ENCODE measurements at regions not wholly inside any gene's neighbourhood (a gene's known extent, or its start where the extent isn't known, plus 50 kb on each side); places are given as distances from the start of the nearest gene placed in this dataset.
"Not testable (repeated sequence)": the region's sequence is repeated elsewhere in the genome, so short reads cannot be mapped to it uniquely, and the experiment has no call there.

DNA sequence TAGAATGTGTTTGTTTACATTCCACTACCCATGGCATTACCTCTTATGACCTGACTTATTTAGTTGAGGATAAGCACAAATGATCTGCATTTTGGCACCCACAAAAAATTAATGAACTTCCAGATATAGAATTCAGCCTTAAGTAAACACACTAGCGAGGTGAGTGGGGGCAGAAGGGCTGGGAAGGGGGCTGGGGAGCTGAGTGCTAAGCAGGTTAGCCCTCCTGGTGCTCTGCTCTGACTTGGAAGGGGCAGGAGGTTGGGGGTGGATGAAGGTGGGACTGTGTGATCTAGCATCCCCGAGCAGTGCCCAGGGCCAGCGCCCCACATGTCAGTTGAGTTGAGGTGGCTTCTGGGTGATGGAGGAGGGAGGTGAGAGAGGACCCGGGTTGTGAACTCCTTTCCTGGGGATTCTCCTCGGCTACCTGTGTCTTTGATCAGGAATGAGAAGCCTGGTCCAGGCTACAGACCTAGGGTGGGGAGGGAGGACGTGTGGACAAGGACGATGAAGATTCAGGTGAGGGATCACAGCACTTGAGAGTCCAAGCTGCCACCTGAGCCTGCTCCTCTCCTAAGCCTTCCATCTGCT, 178.6 kb upstream of the SMAD3 start:
- ATAC-seq, result no peak
- no peak overlapping the region for H3K27ac ChIP-seq
- intact Hi-C loops (cut with DNase I), result no loop called here
- peaks cover 0 to 14% of the 10 kb centered on the region in 2 donors for H3K9me3 ChIP-seq
- no peaks in the 10 kb centered on the region for H3K27me3 ChIP-seq
- DNase-seq, result no peak
- H3K4me1 ChIP-seq, result peaks cover 11% of the 10 kb centered on the region in 2 donors
- TF ChIP-seq, protein P1, sequence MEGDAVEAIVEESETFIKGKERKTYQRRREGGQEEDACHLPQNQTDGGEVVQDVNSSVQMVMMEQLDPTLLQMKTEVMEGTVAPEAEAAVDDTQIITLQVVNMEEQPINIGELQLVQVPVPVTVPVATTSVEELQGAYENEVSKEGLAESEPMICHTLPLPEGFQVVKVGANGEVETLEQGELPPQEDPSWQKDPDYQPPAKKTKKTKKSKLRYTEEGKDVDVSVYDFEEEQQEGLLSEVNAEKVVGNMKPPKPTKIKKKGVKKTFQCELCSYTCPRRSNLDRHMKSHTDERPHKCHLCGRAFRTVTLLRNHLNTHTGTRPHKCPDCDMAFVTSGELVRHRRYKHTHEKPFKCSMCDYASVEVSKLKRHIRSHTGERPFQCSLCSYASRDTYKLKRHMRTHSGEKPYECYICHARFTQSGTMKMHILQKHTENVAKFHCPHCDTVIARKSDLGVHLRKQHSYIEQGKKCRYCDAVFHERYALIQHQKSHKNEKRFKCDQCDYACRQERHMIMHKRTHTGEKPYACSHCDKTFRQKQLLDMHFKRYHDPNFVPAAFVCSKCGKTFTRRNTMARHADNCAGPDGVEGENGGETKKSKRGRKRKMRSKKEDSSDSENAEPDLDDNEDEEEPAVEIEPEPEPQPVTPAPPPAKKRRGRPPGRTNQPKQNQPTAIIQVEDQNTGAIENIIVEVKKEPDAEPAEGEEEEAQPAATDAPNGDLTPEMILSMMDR (IDR thresholded peaks at IDR 0.05), result no peak
- no peak overlapping the region for H3K4me3 ChIP-seq
- H3K36me3 ChIP-seq, result no peaks in the 10 kb centered on the region

DNA sequence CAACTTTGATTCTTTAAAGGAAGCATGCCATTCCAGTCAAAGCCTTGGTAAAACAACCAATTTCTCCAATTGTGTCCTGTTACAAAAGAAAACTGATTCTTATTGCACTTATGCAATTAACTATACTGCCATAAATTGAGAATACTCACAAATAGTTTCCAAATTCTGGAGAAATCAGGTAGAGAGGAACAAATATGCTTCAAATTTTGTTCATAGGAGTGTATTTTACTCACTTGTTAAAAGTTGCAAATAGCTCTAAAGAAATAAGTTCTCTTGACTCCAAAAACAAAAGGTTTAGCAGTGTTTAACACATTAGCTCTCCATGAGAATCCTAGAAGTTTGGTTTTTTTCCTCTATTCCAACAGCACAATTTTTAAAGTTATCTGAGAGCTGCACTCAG, 176.1 kb upstream of the SMAD3 start:
- H3K4me3 ChIP-seq; H3K27me3 ChIP-seq; H3K4me1 ChIP-seq; H3K36me3 ChIP-seq; ATAC-seq; H3K27ac ChIP-seq; DNase-seq; intact Hi-C loops (cut with DNase I): not testable (repeated sequence)
- peaks cover 0 to 14% of the 10 kb centered on the region in 2 donors for H3K9me3 ChIP-seq

DNA sequence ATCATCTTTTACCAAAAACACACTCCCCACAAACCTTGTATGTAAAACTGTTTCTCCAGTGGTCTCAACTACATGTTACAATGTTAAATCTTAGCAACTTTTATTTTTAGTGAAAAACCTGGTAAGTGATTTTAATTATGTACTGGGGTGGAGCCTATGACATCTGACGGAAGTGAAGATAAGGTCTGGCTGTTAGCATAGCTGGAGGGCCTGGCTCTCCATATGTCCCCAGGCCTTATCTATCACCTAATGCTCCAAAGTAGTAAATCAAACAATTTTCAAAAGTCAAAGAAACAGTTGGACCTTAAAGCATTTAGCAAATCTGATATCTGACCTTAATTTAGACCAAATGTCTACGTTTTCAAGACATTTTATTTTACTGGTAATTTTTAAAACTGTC, 173.6 kb upstream of the SMAD3 start:
- no peak for ATAC-seq
- Histone ChIP-seq H3K4me3 (no peak overlapping the region), H3K27me3 (no peaks in the 10 kb centered on the region), H3K4me1 (no peaks in the 10 kb centered on the region), H3K9me3 (peaks cover 0 to 14% of the 10 kb centered on the region in 2 donors), H3K36me3 (no peaks in the 10 kb centered on the region), H3K27ac (no peak overlapping the region)
- no peak for DNase-seq
- TF ChIP-seq, protein P1 (IDR thresholded peaks at IDR 0.05), result no peak
- intact Hi-C loops (cut with DNase I), result no loop called here

DNA sequence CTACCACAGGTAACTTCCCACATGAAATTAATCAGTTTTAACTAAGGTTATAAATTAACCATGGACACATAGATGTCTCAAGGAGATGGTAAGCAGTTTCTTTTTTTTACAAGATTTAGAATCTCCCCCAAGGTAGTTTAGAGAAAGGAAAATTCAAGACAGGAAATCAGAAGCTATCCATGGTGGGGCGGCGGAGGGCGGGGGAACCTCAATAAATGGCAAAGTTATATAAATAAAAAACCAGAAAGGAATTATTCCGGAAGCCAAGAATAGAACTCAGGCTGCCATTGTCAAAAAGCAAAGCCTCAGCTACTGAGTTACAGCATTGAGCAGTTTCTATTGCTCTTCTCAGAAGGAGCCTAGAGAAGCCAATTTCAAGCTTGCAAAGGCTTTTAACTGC, 172.1 kb upstream of the SMAD3 start:
- TF ChIP-seq, protein P1 (IDR thresholded peaks at IDR 0.05), result no peak
- intact Hi-C loops (cut with DNase I), result no loop called here
- Histone ChIP-seq H3K27me3 (no peaks in the 10 kb centered on the region), H3K9me3 (peaks cover 0 to 12% of the 10 kb centered on the region in 2 donors), H3K27ac (no peak overlapping the region), H3K4me1 (no peaks in the 10 kb centered on the region), H3K36me3 (no peaks in the 10 kb centered on the region), H3K4me3 (no peak overlapping the region)
- ATAC-seq (no peak), DNase-seq (no peak)

DNA sequence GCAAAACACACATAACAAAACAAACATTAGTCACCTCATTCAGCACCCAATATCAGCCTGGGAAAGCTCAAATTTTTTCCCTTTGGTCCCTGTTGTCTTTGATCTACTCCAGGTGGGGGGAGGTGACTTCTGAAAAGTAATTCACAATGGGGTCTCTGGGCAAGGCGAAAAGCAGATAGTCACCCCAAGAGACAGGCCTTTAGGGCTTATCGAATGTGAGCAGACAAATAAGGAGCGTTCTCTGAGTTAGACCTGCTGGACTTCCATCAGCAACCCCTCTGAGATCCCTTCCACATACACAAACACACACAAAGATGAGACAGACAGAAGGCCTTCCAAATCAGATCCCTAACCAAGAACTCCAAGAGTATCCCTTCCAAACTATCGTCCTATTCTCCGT, 171.0 kb upstream of the SMAD3 start:
- no peak overlapping the region for H3K27ac ChIP-seq
- no peaks in the 10 kb centered on the region for H3K36me3 ChIP-seq
- intact Hi-C loops (cut with DNase I), result no loop called here
- ATAC-seq, result no peak
- peaks cover 0 to 6% of the 10 kb centered on the region in 2 donors for H3K9me3 ChIP-seq
- H3K4me1 ChIP-seq, result no peaks in the 10 kb centered on the region
- TF ChIP-seq, protein P1 (IDR thresholded peaks at IDR 0.05), result no peak
- H3K4me3 ChIP-seq, result no peak overlapping the region
- DNase-seq, result no peak
- no peaks in the 10 kb centered on the region for H3K27me3 ChIP-seq
